NCI-H2081 treated with DMSO at 0.1 percent for 48 hours (cell line): ENCODE measurements at regions not wholly inside any gene's neighbourhood (a gene's known extent, or its start where the extent isn't known, plus 50 kb on each side); places are given as distances from the start of the nearest gene placed in this dataset.
"Not testable (repeated sequence)": the region's sequence is repeated elsewhere in the genome, so short reads cannot be mapped to it uniquely, and the experiment has no call there.

Experiments
- DNase-seq: peaks from one replicate; lab custom pipeline; 2025; lab: John Stamatoyannopoulos, UW

DNA sequence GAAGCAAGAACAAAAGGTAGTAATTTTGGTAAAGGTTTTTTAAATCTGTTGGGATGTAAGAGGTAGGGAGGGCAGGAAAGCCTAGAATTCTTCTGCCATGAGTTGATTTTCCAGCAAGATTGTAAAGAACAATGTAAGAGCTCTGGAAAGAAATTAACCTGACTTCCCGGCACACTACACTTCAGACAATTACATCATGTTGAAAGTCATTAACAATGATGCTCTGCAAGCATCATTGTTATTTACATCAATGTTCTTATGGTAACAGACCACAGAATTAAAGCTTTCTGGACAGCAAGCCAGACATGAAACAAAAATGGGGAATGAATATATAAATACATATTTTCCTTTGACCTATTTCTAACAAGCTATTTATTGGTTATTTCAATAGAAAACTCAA lies 342.2 kb downstream of the CEP170 start:
- DNase-seq: not testable (repeated sequence)

DNA sequence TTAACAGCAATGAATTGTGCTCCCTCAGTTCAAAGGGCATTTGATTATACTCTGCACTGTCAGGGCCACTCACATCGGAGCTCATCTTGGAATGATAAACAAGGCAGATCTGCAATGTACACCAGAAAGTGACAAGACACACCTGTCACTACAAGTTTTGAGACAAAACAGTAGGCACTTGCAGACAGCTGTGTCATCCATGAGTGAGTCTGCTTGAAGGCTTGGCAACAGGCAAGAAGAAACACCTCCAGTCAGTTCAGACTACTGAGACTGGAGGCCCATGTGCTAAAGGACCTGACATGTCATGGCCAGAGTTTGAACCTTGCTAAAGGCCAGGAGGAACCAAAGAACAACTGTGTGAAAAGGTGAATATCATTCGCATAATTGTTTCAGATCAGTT lies 354.5 kb downstream of the CEP170 start:
- not testable (repeated sequence) for DNase-seq

DNA sequence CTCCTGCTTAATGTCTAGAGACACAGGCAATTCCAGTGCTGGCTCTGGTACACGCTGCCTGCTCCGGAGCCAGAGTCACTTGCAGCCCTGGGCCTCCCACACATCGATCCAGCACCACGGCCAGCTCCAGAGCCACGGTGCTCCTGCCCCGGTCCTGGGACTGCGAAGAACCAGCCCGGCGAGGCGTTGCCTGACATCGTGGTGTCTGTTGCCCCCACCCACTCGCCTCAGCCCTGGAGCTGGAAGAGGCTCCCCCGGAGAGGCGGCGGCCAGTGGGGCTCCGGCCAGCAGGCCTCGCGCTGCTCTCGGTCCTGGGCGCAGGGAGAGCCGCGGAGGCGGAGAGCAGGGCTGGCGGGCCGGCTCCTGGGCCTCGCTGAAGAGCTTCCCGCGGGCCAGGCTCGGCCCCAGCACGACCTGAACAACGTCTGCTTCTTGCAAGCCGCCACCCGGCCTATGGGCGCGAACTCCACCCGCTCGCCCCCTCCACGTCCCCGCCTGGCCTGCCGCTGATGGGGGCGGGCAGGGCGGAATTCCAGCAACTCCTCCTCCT lies 364.8 kb downstream of the CEP170 start:
- DNase-seq: no peak

DNA sequence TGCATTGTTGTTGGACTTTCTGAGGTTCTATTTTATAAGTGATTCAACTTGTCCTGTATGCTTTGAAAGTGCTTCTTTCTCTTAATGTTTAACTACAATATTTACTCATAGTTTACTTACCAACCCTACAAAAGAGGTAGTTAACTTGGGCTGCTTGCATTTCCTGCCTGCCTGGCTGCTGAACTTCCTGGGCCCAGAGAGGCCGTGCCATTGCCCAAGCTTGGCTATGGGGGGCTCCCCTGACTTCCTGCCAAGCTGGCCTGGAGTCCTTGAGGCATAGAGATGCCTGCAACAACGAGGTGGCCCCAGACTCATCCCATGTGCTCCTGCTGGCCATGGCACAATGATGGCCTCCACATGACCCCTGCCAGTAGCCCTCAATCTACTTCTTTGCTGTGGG lies 361.6 kb upstream of the PLD5 start:
- DNase-seq: no peak

DNA sequence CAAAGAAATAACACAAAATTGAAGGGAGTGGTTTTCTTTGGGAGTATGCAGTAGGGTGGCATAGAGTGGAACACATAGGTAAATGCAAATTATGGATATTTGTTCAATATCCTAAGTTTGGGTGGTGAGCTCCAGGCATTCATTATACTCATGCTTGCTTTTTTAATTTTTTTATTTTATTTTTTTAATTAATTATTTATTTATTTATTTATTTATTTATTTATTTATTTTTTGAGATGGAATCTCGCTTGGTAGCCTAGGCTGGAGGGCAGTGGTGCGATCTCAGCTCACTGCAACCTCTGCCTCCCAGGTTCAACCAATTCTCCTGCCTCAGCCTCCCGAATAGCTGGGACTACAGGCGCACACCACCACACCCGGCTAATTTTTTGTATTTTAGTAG lies 355.5 kb upstream of the PLD5 start:
- DNase-seq: not testable (repeated sequence)

DNA sequence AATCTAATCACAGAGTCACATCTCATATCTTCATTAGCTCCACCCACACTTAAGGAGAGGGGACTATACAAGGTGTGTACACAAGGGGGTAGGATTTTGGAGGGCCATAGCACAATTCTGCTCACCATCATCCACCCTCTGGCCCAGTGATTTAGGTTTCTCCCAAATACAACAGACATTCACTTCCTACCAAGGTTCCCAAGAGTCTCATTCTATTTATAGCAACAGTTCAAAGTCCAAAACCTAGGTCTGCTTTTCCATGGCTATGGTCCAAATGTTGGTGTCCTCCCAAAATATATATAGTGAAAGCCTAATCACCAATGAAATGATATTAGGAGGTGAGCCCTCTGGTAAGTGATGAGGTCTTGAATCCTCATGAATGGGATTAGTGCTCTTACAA lies 353.2 kb upstream of the PLD5 start:
- no peak for DNase-seq

DNA sequence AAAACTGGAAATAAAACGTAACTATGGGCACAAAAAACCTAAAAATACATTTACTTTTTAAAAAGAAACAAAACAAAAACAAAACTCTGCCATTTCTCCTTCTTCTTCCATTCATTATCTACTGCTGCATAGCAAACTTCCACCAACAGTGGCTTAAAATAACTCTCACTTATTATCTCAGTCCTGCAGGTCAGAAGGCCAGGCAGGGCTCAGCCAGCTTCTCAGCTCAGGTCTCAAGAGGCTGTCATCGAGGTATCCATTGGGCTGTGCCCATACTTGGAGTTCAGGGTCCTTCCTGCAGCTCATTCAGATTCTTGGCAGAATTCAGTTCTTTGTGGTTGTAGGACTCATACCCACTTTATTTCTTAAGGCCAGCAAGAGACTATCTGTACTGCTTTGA lies 352.7 kb upstream of the PLD5 start:
- no peak for DNase-seq

DNA sequence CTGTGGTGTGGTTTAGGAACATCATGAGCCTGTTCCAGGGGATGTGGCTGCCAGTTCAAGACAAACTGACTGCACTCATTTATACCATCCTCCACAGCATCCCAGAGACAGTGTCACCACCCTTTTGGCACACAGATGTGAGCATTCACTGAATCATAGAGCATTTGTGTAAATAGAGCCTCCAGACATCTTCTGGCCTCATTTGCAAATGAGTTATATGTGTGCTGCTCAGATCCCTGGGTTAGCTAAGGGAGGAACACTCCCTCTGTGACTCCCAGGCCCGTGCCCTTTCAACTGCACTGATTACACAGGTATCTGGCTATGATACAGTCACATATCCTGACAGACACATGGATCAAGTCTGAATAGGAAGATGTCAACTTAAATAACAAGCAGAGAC lies 351.5 kb upstream of the PLD5 start:
- DNase-seq: no peak

DNA sequence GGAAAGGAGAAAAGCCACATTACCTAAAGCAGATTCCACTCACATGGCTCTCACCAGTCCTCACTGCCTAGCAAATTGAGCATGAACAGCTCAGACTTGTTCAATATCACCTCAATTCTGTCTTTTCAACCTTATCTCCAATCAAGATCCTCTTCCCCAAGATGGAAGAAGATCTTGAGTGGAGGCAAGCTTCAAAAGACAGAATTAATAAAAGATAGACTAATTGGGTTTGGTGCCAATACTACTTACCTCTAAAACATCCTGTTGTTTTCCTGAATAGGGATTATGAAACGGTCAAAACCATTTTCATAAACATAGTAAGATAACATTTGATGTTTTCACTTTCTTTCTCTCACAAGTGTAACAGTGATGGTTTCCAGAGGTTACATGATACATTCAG lies 349.2 kb upstream of the PLD5 start:
- no peak for DNase-seq

DNA sequence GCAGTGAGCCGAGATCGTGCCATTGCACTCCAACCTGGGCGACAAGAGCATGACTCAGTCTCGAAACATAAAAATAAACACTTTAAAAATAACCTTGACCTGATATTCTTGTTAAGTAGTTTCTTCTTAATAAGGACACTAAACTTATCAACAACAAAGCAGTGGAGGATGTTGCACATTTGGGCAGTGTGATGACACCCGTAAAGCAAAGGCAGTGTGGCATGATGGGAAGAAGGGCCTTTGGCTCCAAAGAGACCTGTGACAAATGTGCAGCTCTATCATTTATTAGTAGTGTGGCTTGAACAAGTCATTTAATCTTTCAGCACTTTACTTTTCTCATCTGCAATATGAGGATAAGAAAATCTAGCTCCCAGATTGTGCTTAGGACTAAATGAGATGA lies 348.0 kb upstream of the PLD5 start:
- no peak for DNase-seq

DNA sequence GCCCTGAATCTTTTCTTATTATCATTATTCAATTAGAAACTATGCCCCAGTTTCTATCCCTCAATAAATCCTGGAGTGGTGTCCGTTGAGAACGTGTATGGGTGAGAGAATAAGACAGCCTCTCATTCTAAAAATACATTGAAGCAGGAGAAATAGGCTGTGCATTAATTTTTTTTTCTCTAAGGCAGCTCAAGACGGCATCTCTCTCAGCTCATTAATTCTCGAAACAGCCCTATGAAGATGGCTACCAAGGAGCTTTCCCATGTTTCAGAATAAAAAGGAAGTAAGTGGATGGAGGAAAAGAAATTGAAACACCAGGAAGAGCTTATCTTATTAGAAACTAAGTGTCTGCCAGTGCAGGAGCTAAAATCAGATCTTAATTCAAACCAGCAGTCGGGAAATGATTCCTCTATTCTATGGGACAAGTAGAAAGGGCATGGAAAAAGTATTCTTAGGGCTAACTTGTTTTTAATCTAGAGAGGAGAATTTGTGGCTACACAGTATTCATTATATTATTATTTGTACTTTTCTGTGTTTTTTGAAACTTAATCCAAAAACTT lies 347.1 kb upstream of the PLD5 start:
- DNase-seq: no peak

DNA sequence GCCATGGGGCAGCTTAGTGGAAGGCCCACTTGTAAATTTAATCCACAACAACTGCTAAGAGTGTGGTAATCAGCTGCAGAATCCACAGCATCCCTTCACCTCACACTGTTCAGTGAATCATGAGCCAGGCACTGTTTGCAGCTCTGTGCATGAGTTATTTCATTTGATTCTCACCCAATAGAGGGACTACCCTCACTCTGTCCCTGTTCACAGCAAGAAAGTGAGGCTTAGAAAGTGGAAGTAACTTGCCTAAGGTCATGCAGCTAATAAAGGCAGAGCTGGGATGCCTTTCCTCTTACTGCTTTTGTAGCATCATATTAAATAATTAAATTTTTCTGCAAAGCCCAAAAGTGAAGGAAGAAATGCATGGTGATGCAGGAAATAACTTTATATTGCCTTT lies 346.5 kb upstream of the PLD5 start:
- no peak for DNase-seq

DNA sequence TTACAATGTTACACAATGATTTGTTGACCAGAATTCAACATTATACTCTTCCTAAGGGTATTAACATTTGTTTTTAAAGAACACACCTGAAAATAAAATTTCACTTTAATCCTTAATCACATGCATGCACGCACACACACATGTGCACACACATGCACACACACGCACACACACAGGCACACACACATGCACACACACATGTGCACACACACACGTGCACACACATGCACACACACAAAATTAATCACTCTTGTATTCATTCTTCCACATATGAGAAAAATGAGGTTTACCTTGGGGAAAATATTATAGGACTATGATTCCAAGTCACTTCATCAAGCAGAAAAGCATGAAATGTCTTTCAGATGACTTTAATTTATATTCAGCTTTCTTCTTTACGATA lies 331.8 kb upstream of the PLD5 start:
- no peak for DNase-seq

DNA sequence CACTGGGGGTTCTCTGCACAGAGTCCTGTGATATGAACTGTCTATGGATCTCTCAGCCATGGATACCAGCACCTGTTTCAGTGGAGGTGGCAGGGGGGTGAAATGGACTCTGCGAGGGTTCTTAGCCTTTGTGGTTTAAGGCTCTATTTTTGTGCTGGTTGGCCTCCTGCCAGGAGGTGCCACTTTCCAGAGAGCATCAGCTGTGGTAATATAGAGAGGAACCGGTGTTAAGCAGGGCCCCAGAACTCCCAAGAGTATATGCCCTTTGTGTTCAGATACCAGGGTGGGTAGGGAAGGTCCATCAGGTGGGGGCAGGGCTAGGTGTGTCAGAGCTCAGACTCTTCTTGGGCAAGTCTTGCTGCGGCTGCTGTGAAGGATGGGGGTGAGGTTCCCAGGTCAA lies 330.0 kb upstream of the PLD5 start:
- no peak for DNase-seq

DNA sequence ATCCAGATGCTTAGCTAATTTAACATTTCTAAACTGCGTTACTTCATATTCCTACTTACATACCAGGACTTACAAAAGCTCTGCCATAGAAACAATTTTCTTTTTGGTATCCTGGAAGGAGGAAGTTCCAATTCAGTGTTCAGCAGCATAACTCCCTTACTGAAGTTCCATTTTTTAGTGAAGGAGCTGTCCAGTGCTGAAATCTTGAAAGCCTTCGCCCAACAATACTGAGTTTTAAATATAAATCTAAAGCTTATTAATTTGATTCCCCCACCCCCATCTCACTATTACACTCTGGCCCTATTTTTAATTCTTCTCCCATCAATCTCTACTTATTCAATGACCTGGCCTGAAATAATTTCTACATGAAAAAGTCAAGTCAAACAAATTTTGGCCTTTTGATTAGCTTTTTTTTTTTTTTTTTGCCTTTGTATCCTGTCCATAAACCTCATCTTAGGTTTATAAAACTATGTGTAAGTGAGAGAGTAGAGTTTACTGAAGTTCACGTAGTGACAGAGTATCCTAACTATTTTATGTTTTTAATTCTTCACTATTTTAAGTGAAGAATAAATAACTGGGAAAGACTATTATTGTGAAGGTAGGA lies 323.0 kb upstream of the PLD5 start:
- DNase-seq: no peak

DNA sequence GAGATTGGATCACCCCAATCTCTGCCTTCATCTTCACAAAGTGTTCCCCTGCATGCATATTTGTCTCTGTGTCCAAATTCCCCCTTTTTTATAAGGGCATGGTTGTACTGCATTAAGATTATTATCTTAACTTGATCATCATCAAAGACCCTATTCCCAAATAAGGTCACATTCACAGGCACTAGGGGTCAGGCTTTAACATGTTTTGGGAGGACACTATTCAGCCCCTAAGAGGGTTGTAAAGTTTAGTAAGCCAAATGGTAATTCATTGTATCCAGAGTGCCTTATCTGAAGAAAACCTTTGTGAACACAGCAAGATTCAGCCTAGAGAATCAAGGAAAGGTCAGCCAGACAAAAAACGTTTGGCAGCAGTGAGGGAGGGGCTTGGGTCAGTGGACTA lies 317.6 kb upstream of the PLD5 start:
- no peak for DNase-seq

DNA sequence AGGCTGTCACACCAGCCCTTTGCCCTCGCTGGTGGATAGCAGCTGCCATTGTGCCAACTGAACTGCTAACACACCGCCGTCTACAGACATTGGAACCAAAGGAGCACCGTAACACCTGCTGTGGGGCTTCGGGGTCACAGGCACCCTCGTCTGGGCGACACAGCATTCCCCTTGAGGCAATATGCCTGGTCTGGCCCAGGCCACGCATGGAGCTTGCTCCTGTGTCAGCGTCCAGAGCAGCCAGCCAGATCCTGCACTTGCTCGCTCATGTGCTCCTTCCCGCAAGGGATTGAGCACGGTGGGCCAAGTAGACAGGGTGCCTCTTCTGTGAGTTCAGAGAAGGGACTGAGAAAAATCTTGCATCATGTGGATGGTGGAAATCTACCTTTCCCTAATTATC lies 314.6 kb upstream of the PLD5 start:
- DNase-seq: no peak

DNA sequence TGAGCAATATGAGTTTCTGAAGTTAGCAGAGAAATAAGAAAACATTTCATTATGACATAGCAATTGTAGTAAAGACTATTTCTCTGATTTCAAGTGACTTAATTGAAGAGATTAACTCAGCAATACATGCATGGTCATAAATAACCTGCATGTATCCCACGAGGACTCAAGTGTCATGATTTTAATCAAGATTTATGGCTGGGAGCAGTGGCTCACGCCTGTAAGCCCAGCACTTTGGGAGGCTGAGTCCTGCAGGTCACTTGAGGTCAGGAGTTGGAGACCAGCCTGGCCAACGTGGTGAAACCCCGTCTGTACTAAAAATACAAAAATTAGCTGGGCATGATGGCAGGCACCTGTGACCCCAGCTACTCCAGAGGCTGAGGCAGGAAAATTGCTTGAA lies 311.9 kb upstream of the PLD5 start:
- no peak for DNase-seq

DNA sequence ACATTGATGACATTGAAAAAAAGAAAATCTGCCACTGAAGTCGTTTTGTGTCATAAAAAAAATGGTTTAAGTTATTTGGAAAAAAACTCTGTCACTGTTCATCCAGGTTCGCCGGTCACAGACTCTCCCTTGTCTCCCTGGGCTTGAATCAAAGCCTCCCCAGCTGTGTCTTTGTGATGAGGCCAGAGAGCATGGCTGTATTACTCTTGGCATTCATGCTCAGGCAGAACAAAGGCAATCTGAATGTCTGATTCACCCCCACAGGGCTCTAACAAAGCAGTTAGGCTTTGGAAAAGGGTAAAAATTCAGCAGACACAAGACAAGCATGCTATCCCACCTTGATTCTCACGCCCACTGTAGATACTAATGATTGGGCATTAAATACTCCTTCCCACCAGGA lies 304.3 kb upstream of the PLD5 start:
- DNase-seq: no peak

DNA sequence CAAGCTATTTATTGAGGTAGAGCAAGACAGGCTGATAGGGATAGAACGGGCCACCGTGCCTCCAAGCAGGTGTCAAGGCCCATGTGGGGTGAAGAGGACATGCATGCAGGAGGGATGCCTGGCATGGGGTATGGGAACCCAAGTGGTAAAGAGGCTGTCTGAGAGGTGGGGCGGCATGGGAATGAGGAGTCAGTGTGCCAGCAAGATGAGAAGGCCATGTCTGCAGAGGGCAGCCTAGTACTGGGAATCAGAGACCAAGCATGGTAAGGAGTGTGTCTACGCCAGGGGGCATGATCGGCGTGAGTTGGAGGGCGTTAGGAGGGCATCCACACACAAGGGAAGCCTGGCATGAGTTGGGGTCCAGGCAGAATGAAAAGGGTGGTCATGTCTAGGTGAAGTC lies 303.7 kb upstream of the PLD5 start:
- DNase-seq: no peak

DNA sequence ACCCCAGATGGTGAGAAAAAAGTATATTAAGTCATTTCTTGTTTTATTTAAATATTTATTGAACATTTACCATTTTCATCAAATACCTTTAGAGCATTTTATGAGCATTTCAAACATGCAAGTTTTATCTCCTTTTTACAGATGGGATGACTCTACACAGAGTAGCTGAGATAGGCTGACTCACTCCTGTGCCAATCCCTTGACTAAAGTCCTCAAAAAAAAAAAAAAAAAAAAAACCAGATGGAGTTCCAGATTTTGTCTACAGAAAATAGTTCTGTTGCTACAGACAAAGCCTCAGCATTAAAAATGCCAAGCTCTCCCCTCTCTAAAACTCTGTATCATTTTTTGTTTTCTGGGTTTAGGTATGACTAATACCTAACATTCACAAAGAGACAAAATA lies 303.0 kb upstream of the PLD5 start:
- no peak for DNase-seq

DNA sequence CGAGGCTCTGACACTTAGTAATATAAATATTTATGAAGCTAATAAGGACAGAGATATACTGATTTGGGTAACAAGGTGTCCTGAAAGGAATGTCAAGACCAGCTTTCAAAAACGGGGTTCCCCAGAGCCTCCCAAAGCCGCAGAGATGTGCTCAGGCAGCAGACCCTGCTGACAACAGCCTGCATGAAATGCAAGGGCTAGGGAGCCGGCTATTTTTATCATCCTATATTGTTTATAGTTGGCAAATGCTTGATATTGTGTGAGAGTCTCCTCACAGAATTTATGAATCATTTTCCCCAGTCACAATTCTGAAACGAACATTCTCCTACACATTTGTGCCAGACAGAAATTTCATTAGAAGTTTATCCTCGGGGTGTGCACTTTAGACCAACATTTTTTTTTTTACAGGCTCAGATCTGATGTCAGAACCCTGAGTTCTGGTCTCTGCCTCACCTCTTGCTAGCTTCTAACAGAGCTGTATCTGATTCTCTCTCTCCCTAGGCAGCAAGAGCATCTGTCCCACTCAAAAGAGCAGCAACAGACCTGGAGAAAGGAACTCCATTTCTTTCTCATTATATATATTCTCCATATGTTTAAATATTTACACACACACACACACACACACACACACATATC lies 302.3 kb upstream of the PLD5 start:
- DNase-seq: no peak

DNA sequence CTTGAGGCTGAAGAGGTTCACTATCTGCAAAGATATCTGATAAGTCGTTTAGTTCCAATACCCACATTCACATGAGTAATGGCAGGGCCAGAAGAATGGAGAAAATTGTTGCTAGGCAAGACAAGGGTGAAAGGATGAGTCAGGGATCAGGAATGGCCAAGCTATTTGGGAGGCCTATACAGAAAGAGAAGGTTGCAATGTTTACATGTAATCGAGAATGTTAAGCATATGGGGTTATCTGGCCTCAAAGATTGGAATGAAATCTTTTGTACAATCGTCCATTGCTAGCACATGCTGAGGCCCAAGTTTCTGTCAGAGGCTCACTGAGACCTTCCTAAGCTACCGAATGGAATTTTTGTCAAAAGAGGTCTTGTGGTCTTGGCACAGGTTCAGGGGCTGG lies 299.9 kb upstream of the PLD5 start:
- DNase-seq: no peak
